IPS-18a (cell line): ENCODE measurements at regions not wholly inside any gene's neighbourhood (a gene's known extent, or its start where the extent isn't known, plus 50 kb on each side); places are given as distances from the start of the nearest gene placed in this dataset.

Experiments
- H3K27ac ChIP-seq: one replicate; pipeline ENCODE4 v1.5.1; 2013; ENCODE audit warnings: low read length
- H3K27me3 ChIP-seq: one replicate; pipeline ENCODE4 v1.6.1; 2013; ENCODE audit warnings: mild to moderate bottlenecking, low read length; ENCODE audit not compliant: control insufficient read depth, insufficient read depth
- H3K36me3 ChIP-seq: one replicate; pipeline ENCODE4 v1.6.1; 2013; ENCODE audit warnings: low read depth, low read length; ENCODE audit not compliant: control insufficient read depth
- H3K4me1 ChIP-seq: one replicate; pipeline ENCODE4 v1.6.1; 2013; ENCODE audit warnings: low read depth, low read length; ENCODE audit not compliant: control insufficient read depth
- H3K4me3 ChIP-seq: one replicate; pipeline ENCODE4 v1.5.1; 2013; ENCODE audit warnings: low read length
- H3K9ac ChIP-seq: one replicate; pipeline ENCODE4 v1.6.1; 2013; ENCODE audit warnings: mild to moderate bottlenecking, low read length, moderate library complexity
- H3K9me3 ChIP-seq: one replicate; pipeline ENCODE4 v1.6.1; 2013; ENCODE audit warnings: low read depth, low read length; ENCODE audit not compliant: control insufficient read depth

DNA sequence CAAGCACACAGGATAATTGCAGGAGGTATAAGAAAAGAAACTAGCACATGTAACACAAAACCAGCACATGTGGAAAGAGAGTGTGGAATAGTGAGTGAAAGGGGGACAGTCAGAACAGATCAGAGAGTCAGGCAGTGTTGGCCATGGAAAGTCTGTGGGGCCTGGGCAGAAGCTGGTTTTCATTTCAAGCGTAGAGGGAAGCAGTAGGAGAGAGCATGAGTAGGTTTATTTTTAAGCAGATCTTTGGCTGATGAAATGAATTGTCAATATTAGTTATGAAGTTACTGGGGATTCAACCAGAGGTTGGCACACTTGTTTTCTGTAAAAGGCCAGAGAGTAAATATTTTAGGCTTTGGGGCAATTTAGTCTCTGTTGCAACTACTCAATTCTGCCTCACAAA lies 283.1 kb downstream of the SMARCA2 start:
- no peak overlapping the region for H3K4me3 ChIP-seq
- H3K27ac ChIP-seq = no peak overlapping the region
- H3K9ac ChIP-seq = no peak overlapping the region
- no peaks in the 10 kb centered on the region for H3K36me3 ChIP-seq
- H3K9me3 ChIP-seq = no peaks in the 10 kb centered on the region
- H3K27me3 ChIP-seq = no peaks in the 10 kb centered on the region
- peaks cover 5% of the 10 kb centered on the region for H3K4me1 ChIP-seq

GRCh38 chr9:2299156-2299842 lies 284.2 kb downstream of the SMARCA2 start:
- Histone ChIP-seq H3K4me1 (no peaks in the 10 kb centered on the region), H3K4me3 (no peak overlapping the region), H3K9me3 (no peaks in the 10 kb centered on the region), H3K27ac (no peak overlapping the region), H3K36me3 (no peaks in the 10 kb centered on the region), H3K27me3 (no peaks in the 10 kb centered on the region), H3K9ac (no peak overlapping the region)

- Histone ChIP-seq H3K27me3 (no peaks in the 10 kb centered on the region), H3K36me3 (no peaks in the 10 kb centered on the region), H3K9ac (no peak overlapping the region), H3K4me3 (no peak overlapping the region), H3K27ac (no peak overlapping the region), H3K4me1 (no peaks in the 10 kb centered on the region), H3K9me3 (no peaks in the 10 kb centered on the region)
These were observed 284.7 kb downstream of the SMARCA2 start for GRCh38 chr9:2299843-2300205.

DNA sequence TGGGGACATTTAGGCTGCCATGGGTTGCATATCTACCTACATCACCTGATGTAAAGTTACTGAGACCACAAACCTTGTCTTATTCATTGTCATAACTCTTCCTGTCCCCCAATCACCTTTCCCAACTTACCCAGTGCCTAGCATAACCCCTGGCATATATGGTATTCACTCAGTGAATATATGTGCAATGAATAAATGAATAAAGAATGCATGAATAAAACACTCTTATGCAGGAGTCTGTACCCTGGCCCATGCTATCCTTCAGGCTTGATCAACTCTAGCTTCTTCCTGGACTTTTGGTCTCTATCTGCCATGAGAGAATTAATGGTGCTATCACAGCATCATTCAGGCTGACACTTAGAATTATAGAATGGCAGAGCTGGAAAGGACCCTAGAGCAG lies 285.2 kb downstream of the SMARCA2 start:
- Histone ChIP-seq H3K9me3 (no peaks in the 10 kb centered on the region), H3K4me3 (no peak overlapping the region), H3K27me3 (no peaks in the 10 kb centered on the region), H3K9ac (no peak overlapping the region), H3K36me3 (no peaks in the 10 kb centered on the region), H3K27ac (no peak overlapping the region), H3K4me1 (no peaks in the 10 kb centered on the region)

- no peaks in the 10 kb centered on the region for H3K4me1 ChIP-seq
- H3K36me3 ChIP-seq = no peaks in the 10 kb centered on the region
- H3K9me3 ChIP-seq = no peaks in the 10 kb centered on the region
These were observed 287.5 kb downstream of the SMARCA2 start for GRCh38 chr9:2302606-2303005.

GRCh38 chr9:2303056-2303455 lies 287.9 kb downstream of the SMARCA2 start:
- no peak overlapping the region for H3K9ac ChIP-seq

More at GRCh38 chr9:2302606-2303005, 287.5 kb downstream of the SMARCA2 start:
- no peak overlapping the region for H3K9ac ChIP-seq
- no peak overlapping the region for H3K4me3 ChIP-seq
- H3K27ac ChIP-seq = no peak overlapping the region
- H3K27me3 ChIP-seq = no peaks in the 10 kb centered on the region

GRCh38 chr9:2307480-2307879 lies 292.3 kb downstream of the SMARCA2 start:
- no peak overlapping the region for H3K4me3 ChIP-seq
- H3K9me3 ChIP-seq = peaks cover 17% of the 10 kb centered on the region
- no peaks in the 10 kb centered on the region for H3K4me1 ChIP-seq
- H3K27ac ChIP-seq = no peak overlapping the region
- H3K27me3 ChIP-seq = no peaks in the 10 kb centered on the region
- H3K9ac ChIP-seq = no peak overlapping the region
- H3K36me3 ChIP-seq = no peaks in the 10 kb centered on the region

More at GRCh38 chr9:2303056-2303455, 287.9 kb downstream of the SMARCA2 start:
- no peaks in the 10 kb centered on the region for H3K27me3 ChIP-seq
- H3K4me3 ChIP-seq = no peak overlapping the region
- no peaks in the 10 kb centered on the region for H3K36me3 ChIP-seq
- H3K4me1 ChIP-seq = no peaks in the 10 kb centered on the region
- no peaks in the 10 kb centered on the region for H3K9me3 ChIP-seq
- H3K27ac ChIP-seq = no peak overlapping the region

GRCh38 chr9:2311920-2312319 lies 296.8 kb downstream of the SMARCA2 start:
- H3K4me3 ChIP-seq = no peak overlapping the region
- no peaks in the 10 kb centered on the region for H3K36me3 ChIP-seq
- no peak overlapping the region for H3K27ac ChIP-seq
- no peaks in the 10 kb centered on the region for H3K27me3 ChIP-seq
- H3K9ac ChIP-seq = no peak overlapping the region
- peaks cover 32% of the 10 kb centered on the region for H3K9me3 ChIP-seq
- H3K4me1 ChIP-seq = no peaks in the 10 kb centered on the region

DNA sequence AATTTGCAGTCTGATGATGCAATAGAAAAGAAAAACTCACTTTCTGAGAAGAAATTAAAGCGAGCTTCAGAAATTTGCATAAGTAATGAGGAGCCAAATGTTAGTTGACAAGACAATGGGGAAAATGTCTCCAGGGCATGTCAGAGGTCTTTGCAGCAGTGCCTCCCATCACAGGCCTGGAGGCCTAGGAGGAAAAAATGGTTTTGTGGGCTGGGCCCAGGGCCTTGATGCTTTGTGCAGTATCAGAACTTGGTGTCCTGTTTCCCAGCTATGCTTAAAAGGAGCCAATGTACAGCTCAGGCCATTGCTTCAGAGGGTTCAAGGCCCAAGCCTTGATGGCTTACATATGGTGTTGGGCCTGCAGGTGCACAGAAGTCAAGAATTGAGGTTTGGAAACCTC lies 298.4 kb downstream of the SMARCA2 start:
- Histone ChIP-seq H3K9me3 (peaks cover 32% of the 10 kb centered on the region), H3K27me3 (no peaks in the 10 kb centered on the region), H3K9ac (no peak overlapping the region)

GRCh38 chr9:2317591-2317990 lies 302.4 kb downstream of the SMARCA2 start:
- H3K9me3 ChIP-seq = peaks cover 15% of the 10 kb centered on the region
- no peaks in the 10 kb centered on the region for H3K36me3 ChIP-seq
- no peak overlapping the region for H3K27ac ChIP-seq

More for the DNA sequence above, 298.4 kb downstream of the SMARCA2 start:
- Histone ChIP-seq H3K27ac (no peak overlapping the region), H3K4me3 (no peak overlapping the region), H3K4me1 (no peaks in the 10 kb centered on the region), H3K36me3 (no peaks in the 10 kb centered on the region)

GRCh38 chr9:2319421-2319820 lies 302.2 kb upstream of the VLDLR start:
- H3K9me3 ChIP-seq = peaks cover 3% of the 10 kb centered on the region
- H3K4me1 ChIP-seq = no peaks in the 10 kb centered on the region
- no peaks in the 10 kb centered on the region for H3K36me3 ChIP-seq

More at GRCh38 chr9:2317591-2317990, 302.4 kb downstream of the SMARCA2 start:
- Histone ChIP-seq H3K4me3 (no peak overlapping the region), H3K9ac (no peak overlapping the region), H3K27me3 (no peaks in the 10 kb centered on the region), H3K4me1 (no peaks in the 10 kb centered on the region)

GRCh38 chr9:2320114-2320513 lies 301.5 kb upstream of the VLDLR start:
- H3K27me3 ChIP-seq = no peaks in the 10 kb centered on the region
- H3K9ac ChIP-seq = no peak overlapping the region
- H3K4me1 ChIP-seq = no peaks in the 10 kb centered on the region
- no peak overlapping the region for H3K27ac ChIP-seq
- H3K9me3 ChIP-seq = no peaks in the 10 kb centered on the region
- H3K36me3 ChIP-seq = no peaks in the 10 kb centered on the region
- no peak overlapping the region for H3K4me3 ChIP-seq

More at GRCh38 chr9:2319421-2319820, 302.2 kb upstream of the VLDLR start:
- Histone ChIP-seq H3K4me3 (no peak overlapping the region), H3K9ac (no peak overlapping the region), H3K27ac (no peak overlapping the region), H3K27me3 (no peaks in the 10 kb centered on the region)
